Right lobe of liver (tissue), 4 donors: ENCODE measurements at regions not wholly inside any gene's neighbourhood (a gene's known extent, or its start where the extent isn't known, plus 50 kb on each side); places are given as distances from the start of the nearest gene placed in this dataset.
"Not testable (repeated sequence)": the region's sequence is repeated elsewhere in the genome, so short reads cannot be mapped to it uniquely, and the experiment has no call there.

ENCODE experiments used
- POLR2A ChIP-seq: fragments of 450-650 bp; IDR thresholded peaks from one replicate; pipeline ENCODE4 v1.6.1; 2017; ENCODE audit warnings: antibody characterized with exemption, mild to moderate bottlenecking
- TF ChIP-seq, protein P1 (sequence below), 4 donors: fragments of 200-600 bp in 3 of 4; fragments of 450-650 bp in 1 of 4; IDR thresholded peaks; one replicate each; pipeline versions ENCODE4 v1.5.1 to v1.8.0; 2016 to 2022; ENCODE audit warnings: antibody characterized with exemption in 4 of 4, mild to moderate bottlenecking in 2 of 4
- donor health status: DM: no; HTN: no; CAD: no.
- donor health status: DM: no; HTN: no; CAD: no.
- donor health status: DM: no; HTN: yes; CAD: no.

DNA sequence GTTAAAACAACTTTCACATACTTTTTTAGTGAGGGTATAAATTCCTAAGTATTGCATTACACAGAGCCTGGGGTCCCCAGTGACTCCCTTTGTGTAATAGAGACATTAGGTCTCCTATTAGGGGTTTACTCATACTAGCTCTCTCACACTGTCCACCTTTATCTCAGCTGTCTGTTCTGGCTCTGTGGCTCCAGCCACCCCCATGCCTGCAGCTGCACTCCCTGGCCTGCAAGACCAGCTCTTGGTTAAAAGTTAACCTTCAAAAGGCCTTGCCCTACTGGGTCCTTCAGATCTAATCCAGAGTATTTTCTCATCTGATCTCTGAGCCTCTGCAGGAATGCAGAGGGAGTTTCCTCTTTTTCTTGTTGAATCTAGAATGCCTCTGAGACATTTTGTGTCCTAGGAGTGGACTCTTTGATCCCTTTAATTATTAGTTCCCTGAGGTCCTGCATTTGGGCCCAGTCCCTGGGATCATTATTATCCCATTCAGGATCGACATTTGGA lies 280.9 kb downstream of the PYDC2 start:
- TF ChIP-seq, protein P1, sequence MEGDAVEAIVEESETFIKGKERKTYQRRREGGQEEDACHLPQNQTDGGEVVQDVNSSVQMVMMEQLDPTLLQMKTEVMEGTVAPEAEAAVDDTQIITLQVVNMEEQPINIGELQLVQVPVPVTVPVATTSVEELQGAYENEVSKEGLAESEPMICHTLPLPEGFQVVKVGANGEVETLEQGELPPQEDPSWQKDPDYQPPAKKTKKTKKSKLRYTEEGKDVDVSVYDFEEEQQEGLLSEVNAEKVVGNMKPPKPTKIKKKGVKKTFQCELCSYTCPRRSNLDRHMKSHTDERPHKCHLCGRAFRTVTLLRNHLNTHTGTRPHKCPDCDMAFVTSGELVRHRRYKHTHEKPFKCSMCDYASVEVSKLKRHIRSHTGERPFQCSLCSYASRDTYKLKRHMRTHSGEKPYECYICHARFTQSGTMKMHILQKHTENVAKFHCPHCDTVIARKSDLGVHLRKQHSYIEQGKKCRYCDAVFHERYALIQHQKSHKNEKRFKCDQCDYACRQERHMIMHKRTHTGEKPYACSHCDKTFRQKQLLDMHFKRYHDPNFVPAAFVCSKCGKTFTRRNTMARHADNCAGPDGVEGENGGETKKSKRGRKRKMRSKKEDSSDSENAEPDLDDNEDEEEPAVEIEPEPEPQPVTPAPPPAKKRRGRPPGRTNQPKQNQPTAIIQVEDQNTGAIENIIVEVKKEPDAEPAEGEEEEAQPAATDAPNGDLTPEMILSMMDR (IDR thresholded peaks at IDR 0.05), result not testable (repeated sequence)
- not testable (repeated sequence) for TF ChIP-seq POLR2A
